Limb (tissue), 2 donors: ENCODE measurements at regions not wholly inside any gene's neighbourhood (a gene's known extent, or its start where the extent isn't known, plus 50 kb on each side); places are given as distances from the start of the nearest gene placed in this dataset.

Experiments
- DNase-seq, 2 donors: peaks; one replicate each; pipeline ENCODE4 v3.0.0-alpha.2; 2016; ENCODE audit errors: extremely low spot score in 2 of 2

- DNase-seq, result no peak
These were observed 169.4 kb downstream of the WT1 start for GRCh38 chr11:32265911-32266310.

- no peak for DNase-seq
These were observed 168.7 kb downstream of the WT1 start for GRCh38 chr11:32266601-32267000.

- DNase-seq, result no peak
These were observed 167.6 kb downstream of the WT1 start for GRCh38 chr11:32267679-32268187.

- DNase-seq, result no peak
These were observed 161.4 kb downstream of the WT1 start for GRCh38 chr11:32273931-32274330.

GRCh38 chr11:32279672-32280071, 155.7 kb downstream of the WT1 start:
- no peak for DNase-seq

- DNase-seq, result no peak
These were observed 155.0 kb downstream of the WT1 start for GRCh38 chr11:32280339-32280738.

GRCh38 chr11:32288276-32288675, 147.1 kb downstream of the WT1 start:
- DNase-seq, result no peak

- DNase-seq, result no peak
These were observed 145.6 kb downstream of the WT1 start for GRCh38 chr11:32289701-32290100.

GRCh38 chr11:32290783-32291182, 144.6 kb downstream of the WT1 start:
- DNase-seq, result no peak

- peak in 1 of 2 donors; percentile 65 for DNase-seq
These were observed 137.7 kb downstream of the WT1 start for GRCh38 chr11:32297611-32298011.

- no peak for DNase-seq
These were observed 132.5 kb downstream of the WT1 start for GRCh38 chr11:32302826-32303225.

GRCh38 chr11:32304521-32304920, 130.8 kb downstream of the WT1 start:
- no peak for DNase-seq

GRCh38 chr11:32305460-32305859, 129.9 kb downstream of the WT1 start:
- no peak for DNase-seq

- DNase-seq, result no peak
These were observed 127.9 kb downstream of the WT1 start for GRCh38 chr11:32307471-32307870.

GRCh38 chr11:32307913-32308312, 127.4 kb downstream of the WT1 start:
- DNase-seq, result no peak

GRCh38 chr11:32309530-32310213, 125.7 kb downstream of the WT1 start:
- DNase-seq, result no peak

- DNase-seq, result no peak
These were observed 125.1 kb downstream of the WT1 start for GRCh38 chr11:32310214-32310601.

- DNase-seq, result no peak
These were observed 123.8 kb downstream of the WT1 start for GRCh38 chr11:32311346-32312065.

GRCh38 chr11:32312206-32312817, 123.0 kb downstream of the WT1 start:
- DNase-seq, result no peak

- DNase-seq, result no peak
These were observed 122.4 kb downstream of the WT1 start for GRCh38 chr11:32312865-32313403.

GRCh38 chr11:32313477-32313876, 121.9 kb downstream of the WT1 start:
- DNase-seq, result no peak

GRCh38 chr11:32315121-32315520, 120.2 kb downstream of the WT1 start:
- no peak for DNase-seq
